GM12873 (cell line): ENCODE measurements at regions not wholly inside any gene's neighbourhood (a gene's known extent, or its start where the extent isn't known, plus 50 kb on each side); places are given as distances from the start of the nearest gene placed in this dataset.

ENCODE experiments used
- TF ChIP-seq, protein P1 (sequence below): IDR thresholded peaks from 2 replicates; pipeline ENCODE4 v1.5.1; 2012; ENCODE audit warnings: low read depth, mild to moderate bottlenecking, moderate library complexity, low read length, control low read depth; ENCODE audit not compliant: insufficient read depth; ENCODE audit errors: missing control alignments

DNA sequence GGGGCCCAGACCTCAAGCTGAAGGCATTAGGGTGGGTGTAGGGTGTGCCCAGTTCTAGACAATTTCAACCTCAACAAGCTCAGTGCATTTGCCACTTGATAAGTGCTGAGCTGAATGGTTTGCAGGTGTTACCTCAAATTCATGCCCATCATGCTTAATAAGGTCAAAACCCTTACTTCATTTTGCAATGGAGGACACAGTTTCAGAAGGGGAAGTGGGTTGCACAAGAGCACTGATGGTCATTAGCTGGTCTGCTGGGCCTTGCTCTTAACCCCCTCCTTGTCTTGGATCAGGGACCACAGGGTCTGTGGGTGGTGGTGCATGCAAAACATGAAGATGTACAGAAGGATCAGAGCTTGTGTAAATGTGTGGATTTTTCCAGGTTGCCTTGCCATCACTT lies 71.0 kb upstream of the SIRPA start:
- TF ChIP-seq, protein P1, sequence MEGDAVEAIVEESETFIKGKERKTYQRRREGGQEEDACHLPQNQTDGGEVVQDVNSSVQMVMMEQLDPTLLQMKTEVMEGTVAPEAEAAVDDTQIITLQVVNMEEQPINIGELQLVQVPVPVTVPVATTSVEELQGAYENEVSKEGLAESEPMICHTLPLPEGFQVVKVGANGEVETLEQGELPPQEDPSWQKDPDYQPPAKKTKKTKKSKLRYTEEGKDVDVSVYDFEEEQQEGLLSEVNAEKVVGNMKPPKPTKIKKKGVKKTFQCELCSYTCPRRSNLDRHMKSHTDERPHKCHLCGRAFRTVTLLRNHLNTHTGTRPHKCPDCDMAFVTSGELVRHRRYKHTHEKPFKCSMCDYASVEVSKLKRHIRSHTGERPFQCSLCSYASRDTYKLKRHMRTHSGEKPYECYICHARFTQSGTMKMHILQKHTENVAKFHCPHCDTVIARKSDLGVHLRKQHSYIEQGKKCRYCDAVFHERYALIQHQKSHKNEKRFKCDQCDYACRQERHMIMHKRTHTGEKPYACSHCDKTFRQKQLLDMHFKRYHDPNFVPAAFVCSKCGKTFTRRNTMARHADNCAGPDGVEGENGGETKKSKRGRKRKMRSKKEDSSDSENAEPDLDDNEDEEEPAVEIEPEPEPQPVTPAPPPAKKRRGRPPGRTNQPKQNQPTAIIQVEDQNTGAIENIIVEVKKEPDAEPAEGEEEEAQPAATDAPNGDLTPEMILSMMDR = no peak

DNA sequence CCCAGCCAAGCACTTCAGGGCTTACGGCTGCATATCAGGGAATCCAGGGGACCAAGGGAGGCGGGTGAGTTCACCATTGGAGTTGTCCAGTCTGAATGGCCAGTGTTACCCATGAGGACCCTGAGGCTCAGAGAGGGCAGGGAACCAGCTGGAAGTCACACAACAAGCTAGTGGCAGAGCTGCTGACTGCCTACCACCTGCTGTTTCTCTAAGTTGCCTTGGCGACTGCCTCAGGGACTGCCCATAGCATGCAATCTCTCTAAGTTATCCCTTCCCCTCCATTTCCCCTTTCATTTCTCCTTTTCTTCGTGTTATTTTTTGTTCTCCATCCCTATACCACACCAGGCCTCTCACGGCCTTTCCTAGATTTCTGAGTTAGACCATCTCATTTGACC lies 71.8 kb upstream of the SIRPA start:
- TF ChIP-seq, protein P1 = no peak

DNA sequence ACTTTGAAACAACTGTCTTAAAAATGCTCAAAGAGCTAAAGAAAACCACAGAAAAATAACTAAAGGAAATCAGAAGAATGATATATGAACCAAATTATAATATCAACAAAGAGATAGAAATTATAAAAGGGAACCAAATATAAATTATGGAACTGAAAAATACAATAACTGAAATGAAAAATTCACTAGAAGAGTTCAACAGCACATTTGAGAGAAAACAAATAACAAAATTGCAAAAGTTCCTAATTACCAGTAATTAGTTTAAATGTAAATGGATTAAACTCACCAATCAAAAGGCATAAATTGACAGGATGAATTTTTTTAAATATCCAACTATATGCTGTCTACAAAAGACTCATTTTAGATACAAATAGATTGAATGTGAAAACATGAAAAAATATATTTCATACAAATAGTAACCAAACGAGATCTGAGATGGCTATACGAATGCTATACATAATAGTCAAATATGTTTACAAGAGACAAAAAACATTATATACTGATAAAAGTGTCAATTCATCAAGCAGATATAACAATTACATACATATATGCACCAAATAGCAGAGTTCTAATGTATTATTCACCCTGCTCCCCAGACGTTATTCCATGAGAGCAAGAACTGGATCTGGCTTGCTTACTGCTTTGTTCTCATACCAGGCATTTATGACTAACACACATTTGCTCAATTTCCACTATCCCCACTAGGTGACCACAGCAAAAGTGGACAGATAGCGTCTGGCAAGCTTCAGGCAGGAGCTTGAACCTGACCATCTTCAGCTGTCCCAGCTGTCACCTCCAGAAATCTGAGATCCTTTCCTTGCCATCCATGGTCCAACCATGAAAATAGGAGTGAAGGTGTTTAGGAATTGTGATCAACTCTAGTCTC lies 72.4 kb upstream of the SIRPA start:
- TF ChIP-seq, protein P1 = no peak

DNA sequence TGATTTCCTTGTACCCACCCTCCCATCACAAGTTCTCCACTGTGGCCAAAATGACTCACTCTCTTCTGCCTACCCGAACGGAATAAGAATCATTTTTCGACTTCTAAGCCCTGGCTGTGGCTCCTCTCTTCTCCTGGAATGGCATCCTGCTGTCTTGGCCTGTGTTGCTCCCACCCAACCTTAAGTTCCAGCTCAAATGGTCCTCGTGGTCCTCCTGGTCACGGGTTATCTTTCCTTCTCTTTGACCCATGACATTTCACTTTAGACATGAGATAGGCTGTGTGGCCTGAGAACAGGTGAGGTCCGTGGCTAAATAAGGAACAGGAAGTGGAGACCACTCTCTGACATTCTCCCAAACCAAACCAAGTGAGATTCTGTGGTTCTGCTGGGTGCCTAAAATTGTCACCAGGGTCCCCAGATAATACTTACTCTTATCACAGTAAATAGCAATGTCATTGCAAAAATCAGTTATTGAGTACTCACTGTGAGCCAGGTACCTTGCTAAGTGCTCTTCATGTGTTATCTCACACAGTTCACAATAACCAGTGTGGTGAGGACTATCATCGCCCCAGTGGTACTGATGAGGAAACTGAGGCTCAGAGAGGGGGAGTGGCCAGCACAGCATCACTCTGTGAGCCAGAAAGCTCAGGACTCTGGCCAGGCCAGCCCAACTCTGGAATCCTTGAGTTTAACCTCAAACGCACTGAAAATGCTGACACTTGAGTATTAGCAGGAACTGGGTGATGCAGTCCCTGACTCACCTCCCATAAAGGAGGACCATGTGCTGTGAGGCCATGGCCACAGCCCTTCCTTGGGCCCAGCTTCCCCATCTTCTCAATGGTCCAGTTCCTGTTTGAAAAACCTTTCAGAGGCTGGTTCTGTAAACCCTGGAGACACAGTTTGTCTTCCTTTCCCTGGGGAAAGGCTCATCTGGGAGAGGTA lies 74.8 kb upstream of the SIRPA start:
- TF ChIP-seq, protein P1 = no peak

DNA sequence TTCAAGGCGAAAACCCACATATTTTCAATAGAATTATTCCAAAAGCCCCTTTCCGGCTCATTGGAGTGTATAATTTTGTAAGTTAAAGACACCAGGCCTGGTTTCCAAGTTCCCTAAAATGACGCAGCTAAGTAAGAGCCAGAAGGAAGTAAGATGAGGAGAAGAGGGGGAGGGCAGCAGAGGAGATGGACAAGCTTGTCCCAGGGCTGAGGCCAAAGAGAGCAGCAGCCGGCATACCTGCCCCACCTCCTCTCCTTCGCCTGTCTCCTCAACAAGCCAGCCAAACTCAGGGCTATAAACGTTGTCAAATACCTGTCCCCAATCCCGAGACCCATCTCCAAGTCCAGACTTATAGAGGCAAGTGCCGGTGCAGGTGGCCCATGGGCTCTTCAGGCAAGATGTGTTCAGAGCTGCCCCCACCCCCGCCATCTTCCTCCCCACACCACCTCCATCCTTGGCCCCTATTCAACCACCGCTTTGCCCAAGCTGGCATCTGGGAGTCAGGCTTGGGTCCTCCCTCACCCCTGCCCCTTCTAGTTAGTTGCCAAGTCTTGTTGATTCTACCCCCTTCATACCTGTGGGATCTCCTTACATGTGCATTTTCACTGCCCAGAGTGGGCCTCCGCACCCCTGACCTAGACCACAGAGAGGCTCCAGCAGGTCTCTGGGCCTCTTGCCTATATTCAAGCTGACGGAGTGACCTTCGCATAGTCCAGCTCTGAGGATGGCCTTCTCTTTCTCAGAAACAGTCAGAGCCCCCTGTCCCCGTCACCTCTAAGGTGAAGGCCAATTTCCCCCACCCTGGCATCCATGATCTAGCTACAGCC lies 75.7 kb upstream of the SIRPA start:
- TF ChIP-seq, protein P1 = no peak

DNA sequence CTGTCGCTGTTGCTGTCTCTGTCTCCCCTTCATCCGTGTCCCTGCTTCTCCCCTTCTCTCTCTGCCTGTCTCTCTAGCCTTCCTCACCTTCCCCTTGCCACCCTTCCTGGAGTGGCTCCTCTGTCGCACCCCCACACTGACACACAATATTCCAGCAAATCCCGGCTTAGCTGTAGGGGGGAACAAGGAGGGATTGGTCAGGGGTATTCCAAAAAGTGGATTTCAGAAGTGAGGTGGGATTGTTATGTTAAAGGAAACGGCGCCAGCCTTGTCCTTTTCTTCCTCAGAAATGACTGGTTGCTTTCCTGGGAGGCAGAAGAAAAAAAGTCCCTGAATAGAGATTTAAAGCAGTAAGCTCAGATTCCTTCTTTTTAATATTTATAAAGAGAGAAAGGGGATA lies 76.3 kb upstream of the SIRPA start:
- TF ChIP-seq, protein P1 = no peak
